ENCODE measurements at regions not wholly inside any gene's neighbourhood (a gene's known extent, or its start where the extent isn't known, plus 50 kb on each side); places are given as distances from the start of the nearest gene placed in this dataset.
"Not testable (repeated sequence)": the region's sequence is repeated elsewhere in the genome, so short reads cannot be mapped to it uniquely, and the experiment has no call there.

GRCh38 chr15:39261397-39262183 is 319.3 kb upstream of the THBS1 start:
- TF ChIP-seq EZH2 (IDR thresholded peaks at IDR 0.05; ENCODE audit: borderline replicate concordance, low read depth, low read length, severe bottlenecking); CTCF (IDR thresholded peaks at IDR 0.05; ENCODE audit: extremely low read depth in 1 of 2, insufficient read depth in 1 of 2, low read depth in 1 of 2, low read length in 2 of 2); MYC (IDR thresholded peaks at IDR 0.05; ENCODE audit: low read depth, low read length); POLR2A (IDR thresholded peaks at IDR 0.05; ENCODE audit: low read depth, low read length); FOS (IDR thresholded peaks at IDR 0.05; ENCODE audit: borderline replicate concordance, insufficient read depth, low read length): not testable (repeated sequence)
- peak; percentile 65 for TF ChIP-seq GATA2 (IDR thresholded peaks at IDR 0.05; ENCODE audit: insufficient read depth, insufficient read length, low read depth, low read length)

Data from endothelial cell of umbilical vein (primary cell).